ENCODE measurements at regions not wholly inside any gene's neighbourhood (a gene's known extent, or its start where the extent isn't known, plus 50 kb on each side); places are given as distances from the start of the nearest gene placed in this dataset.

GRCh38 chr11:115925568-115926090 is 421.4 kb upstream of the CADM1 start:
- TF ChIP-seq CTCF (IDR thresholded peaks at IDR 0.05) = no peak
- TF ChIP-seq POLR2A (IDR thresholded peaks at IDR 0.05) = no peak
